Gastrocnemius medialis (tissue), 4 donors: ENCODE measurements at regions not wholly inside any gene's neighbourhood (a gene's known extent, or its start where the extent isn't known, plus 50 kb on each side); places are given as distances from the start of the nearest gene placed in this dataset.

ENCODE experiments used
- CTCF ChIP-seq, 5 experiments: fragments of 450-650 bp in 3 of 5; fragments of 200-600 bp in 2 of 5; sonication (generic) in 2 of 5; IDR thresholded peaks in 4 of 5; conservative IDR thresholded peaks in 1 of 5; 1 replicate in 4 of 5; 2 replicates in 1 of 5; pipeline ENCODE4 v1.5.1; 2016 to 2019; ENCODE audit warnings: antibody characterized with exemption in 5 of 5, mild to moderate bottlenecking in 3 of 5, moderate library complexity in 3 of 5
- POLR2A ChIP-seq, 2 donors: fragments of 450-650 bp; IDR thresholded peaks; one replicate each; pipeline ENCODE4 v1.6.1; 2017; ENCODE audit warnings: antibody characterized with exemption in 2 of 2, mild to moderate bottlenecking in 2 of 2, moderate library complexity in 2 of 2

DNA sequence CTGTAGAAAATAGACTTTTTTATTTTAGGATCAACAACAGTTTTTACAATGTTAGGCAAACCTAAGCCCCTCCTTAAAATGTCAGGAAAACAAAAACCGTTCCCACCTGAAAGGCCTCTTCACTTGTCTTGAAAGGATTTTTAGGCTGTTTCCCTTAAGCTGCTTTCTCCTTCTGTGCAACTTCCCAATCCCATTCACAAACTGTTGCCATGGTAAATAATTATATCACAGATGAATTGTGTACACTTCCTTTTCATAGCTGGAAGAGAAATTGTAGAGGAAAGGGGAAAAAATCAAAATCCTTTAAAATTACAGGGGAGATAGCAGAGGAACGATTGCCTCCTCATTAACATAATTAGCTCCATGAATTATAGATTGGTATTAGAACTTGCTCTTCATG, 1488.0 kb upstream of the CELF4 start:
- TF ChIP-seq CTCF (IDR thresholded peaks at IDR 0.05 in 4 of 5, conservative IDR thresholded peaks at IDR 0.05 in 1 of 5), result no peak
- TF ChIP-seq POLR2A (IDR thresholded peaks at IDR 0.05), result no peak
